Nephron progenitor cell (in vitro differentiated cells): ENCODE measurements at regions not wholly inside any gene's neighbourhood (a gene's known extent, or its start where the extent isn't known, plus 50 kb on each side); places are given as distances from the start of the nearest gene placed in this dataset.

Source experiments
- DNase-seq: peaks from one replicate; pipeline ENCODE4 v3.0.0; 2021
- H3K27ac Mint-ChIP-seq: 2 replicates; pipeline ENCODE4 v1.8.0; 2021; ENCODE audit warnings: mild to moderate bottlenecking, moderate library complexity, mixed read lengths
- H3K27me3 Mint-ChIP-seq: 2 replicates; pipeline ENCODE4 v1.8.0; 2021; ENCODE audit warnings: mild to moderate bottlenecking, low read depth, mixed read lengths; ENCODE audit not compliant: poor library complexity
- H3K36me3 Mint-ChIP-seq: 2 replicates; pipeline ENCODE4 v1.8.0; 2021; ENCODE audit warnings: low read depth, mixed read lengths
- H3K4me1 Mint-ChIP-seq: 2 replicates; pipeline ENCODE4 v1.8.0; 2021; ENCODE audit warnings: mixed read lengths
- H3K4me3 Mint-ChIP-seq: 2 replicates; pipeline ENCODE4 v1.8.0; 2021; ENCODE audit warnings: mild to moderate bottlenecking, moderate library complexity, mixed read lengths
- H3K9me3 Mint-ChIP-seq: 2 replicates; pipeline ENCODE4 v1.8.0; 2021; ENCODE audit warnings: mild to moderate bottlenecking, moderate library complexity, mixed read lengths
- TF ChIP-seq, protein P1 (sequence below): fragments of 200-600 bp; sonication (generic); IDR thresholded peaks from 2 replicates; pipeline ENCODE4 v1.5.0; 2021; ENCODE audit warnings: antibody characterized with exemption

DNA sequence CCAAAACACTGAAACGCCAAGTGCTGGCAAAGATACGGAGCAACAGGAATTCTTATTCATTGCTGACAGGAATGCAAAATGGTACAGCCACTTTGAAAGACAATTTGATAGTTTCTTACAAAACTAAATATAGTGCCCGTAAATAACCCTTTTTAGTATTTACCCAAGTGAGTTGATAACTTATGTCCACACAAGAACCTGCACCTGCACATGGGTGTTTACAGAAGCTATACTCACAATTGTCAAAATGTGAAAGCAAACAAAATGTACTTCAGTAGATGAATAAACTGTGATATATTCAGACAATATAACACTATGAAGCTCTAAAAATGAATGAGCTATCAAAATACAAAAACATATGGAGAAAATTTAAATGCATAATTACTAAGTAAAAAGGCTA lies 86.6 kb downstream of the ATXN7L3B start:
- TF ChIP-seq, protein P1, sequence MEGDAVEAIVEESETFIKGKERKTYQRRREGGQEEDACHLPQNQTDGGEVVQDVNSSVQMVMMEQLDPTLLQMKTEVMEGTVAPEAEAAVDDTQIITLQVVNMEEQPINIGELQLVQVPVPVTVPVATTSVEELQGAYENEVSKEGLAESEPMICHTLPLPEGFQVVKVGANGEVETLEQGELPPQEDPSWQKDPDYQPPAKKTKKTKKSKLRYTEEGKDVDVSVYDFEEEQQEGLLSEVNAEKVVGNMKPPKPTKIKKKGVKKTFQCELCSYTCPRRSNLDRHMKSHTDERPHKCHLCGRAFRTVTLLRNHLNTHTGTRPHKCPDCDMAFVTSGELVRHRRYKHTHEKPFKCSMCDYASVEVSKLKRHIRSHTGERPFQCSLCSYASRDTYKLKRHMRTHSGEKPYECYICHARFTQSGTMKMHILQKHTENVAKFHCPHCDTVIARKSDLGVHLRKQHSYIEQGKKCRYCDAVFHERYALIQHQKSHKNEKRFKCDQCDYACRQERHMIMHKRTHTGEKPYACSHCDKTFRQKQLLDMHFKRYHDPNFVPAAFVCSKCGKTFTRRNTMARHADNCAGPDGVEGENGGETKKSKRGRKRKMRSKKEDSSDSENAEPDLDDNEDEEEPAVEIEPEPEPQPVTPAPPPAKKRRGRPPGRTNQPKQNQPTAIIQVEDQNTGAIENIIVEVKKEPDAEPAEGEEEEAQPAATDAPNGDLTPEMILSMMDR, result no peak
- Mint-ChIP-seq H3K27me3 (no peaks in the 10 kb centered on the region), H3K4me3 (no peak overlapping the region), H3K36me3 (no peaks in the 10 kb centered on the region), H3K9me3 (no peaks in the 10 kb centered on the region), H3K4me1 (no peaks in the 10 kb centered on the region), H3K27ac (no peak overlapping the region)
- no peak for DNase-seq

DNA sequence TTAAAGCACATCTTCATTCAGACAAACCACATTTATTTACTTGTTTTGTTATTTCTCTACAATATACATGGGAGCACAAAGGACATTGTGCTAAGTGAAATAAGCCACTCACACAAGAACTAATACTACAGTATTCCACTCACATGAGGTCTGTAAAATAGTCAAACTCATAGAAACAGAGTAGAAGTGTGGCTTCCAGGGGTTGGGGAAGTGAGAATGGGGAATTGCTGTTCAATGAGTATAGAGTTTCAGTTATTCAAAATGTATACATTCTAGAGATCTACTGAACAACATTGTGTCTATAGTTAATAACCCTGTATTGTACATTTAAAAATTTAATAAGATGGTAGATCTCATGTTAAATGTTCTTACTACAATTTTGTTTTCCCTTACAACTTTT lies 88.8 kb downstream of the ATXN7L3B start:
- Mint-ChIP-seq H3K9me3 (peaks cover 21% of the 10 kb centered on the region), H3K4me3 (no peak overlapping the region), H3K4me1 (no peaks in the 10 kb centered on the region), H3K27me3 (no peaks in the 10 kb centered on the region), H3K27ac (no peak overlapping the region), H3K36me3 (no peaks in the 10 kb centered on the region)
- TF ChIP-seq, protein P1, result no peak
- no peak for DNase-seq

DNA sequence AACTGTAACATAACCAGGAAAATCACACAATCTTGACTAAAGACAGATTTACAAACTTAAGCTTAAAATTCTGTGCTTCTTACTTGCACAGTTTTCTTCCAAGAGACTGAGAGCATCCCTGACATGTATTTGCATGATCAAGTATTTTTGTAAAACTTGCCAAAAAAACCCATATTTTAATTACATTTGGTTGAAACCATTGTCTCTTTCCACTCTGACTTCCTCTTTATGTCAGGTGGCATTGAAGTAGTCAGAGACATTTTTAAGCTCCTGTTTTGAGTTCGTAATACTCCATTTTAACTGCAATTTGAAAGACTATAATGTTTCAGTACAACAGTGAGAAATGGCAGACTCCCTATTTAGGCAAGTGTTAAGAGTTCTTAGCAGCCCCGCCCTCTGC lies 103.6 kb downstream of the ATXN7L3B start:
- Mint-ChIP-seq H3K27ac (no peak overlapping the region), H3K4me1 (no peaks in the 10 kb centered on the region), H3K9me3 (no peaks in the 10 kb centered on the region), H3K4me3 (no peak overlapping the region), H3K36me3 (no peaks in the 10 kb centered on the region), H3K27me3 (peaks cover 9% of the 10 kb centered on the region)
- DNase-seq, result no peak
- TF ChIP-seq, protein P1, result no peak

DNA sequence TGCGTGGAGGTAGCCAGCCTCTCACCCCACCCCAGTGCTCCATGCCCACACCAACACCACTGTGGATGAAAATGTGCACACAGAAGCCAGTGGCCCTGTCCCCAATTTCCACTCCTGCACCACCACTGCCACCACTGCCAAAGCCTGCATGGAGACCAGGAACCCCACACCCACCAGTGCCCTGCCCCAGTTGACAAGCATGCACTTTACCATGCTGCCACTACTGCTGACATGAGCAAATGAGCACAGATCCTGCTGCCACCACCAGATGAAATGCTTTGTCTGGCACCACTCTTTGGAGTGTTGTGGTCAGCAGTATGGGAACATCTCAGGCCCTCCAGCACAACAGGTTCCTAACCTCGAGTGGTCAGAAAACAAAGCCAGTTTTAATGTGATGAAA lies 104.1 kb downstream of the ATXN7L3B start:
- Mint-ChIP-seq H3K27ac (no peak overlapping the region), H3K36me3 (no peaks in the 10 kb centered on the region), H3K4me1 (no peaks in the 10 kb centered on the region), H3K9me3 (no peaks in the 10 kb centered on the region), H3K4me3 (no peak overlapping the region), H3K27me3 (peaks cover 9% of the 10 kb centered on the region)
- no peak for DNase-seq
- TF ChIP-seq, protein P1, result no peak

DNA sequence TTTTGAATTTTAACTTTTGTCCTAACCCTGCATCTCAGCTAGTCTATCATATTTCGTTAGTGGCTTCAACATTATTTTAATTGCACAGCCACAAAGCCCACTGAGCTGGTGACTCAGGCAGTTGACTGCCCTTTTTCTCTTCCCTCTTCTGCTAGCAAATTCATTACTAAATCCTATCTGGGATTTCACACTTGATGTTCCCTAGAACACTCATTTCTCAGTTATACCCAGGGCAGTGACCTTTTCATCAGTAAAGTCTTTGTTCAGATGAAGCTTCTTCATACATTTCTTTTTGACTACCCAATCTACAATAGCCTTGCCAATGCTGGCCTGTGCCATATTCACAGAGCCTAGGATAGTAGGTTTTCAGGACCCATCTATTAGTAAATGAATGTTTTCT lies 107.0 kb downstream of the ATXN7L3B start:
- no peak for DNase-seq
- TF ChIP-seq, protein P1, result no peak
- Mint-ChIP-seq H3K9me3 (no peaks in the 10 kb centered on the region), H3K4me1 (no peaks in the 10 kb centered on the region), H3K4me3 (no peak overlapping the region), H3K27me3 (peaks cover 13% of the 10 kb centered on the region), H3K27ac (no peak overlapping the region), H3K36me3 (no peaks in the 10 kb centered on the region)

DNA sequence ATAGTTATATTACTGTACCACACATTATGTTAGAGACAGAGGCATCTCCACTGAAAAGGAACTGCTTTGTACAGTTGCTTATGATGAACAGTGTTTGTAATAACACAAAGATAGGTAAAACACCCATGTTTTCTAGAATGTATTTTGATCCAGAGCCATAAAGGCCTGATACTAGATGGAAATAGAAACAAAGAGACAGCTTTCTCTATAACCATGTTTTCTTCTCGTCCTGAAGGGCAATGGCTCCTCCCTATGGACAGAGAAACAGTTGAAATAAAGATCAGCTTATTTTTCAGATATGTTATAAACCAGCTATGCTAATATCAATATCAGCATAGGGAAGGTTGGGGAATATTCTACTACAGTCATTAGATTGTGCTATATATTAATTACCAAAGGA lies 109.2 kb downstream of the ATXN7L3B start:
- no peak for DNase-seq
- Mint-ChIP-seq H3K27me3 (peaks cover 10% of the 10 kb centered on the region), H3K36me3 (no peaks in the 10 kb centered on the region), H3K4me3 (no peak overlapping the region), H3K4me1 (no peaks in the 10 kb centered on the region), H3K9me3 (no peaks in the 10 kb centered on the region), H3K27ac (no peak overlapping the region)
- TF ChIP-seq, protein P1, result no peak
